ENCODE measurements at regions not wholly inside any gene's neighbourhood (a gene's known extent, or its start where the extent isn't known, plus 50 kb on each side); places are given as distances from the start of the nearest gene placed in this dataset.

GRCh38 chr15:62969442-62970089, 73.0 kb upstream of the TPM1 start:
- TF ChIP-seq, protein P1, sequence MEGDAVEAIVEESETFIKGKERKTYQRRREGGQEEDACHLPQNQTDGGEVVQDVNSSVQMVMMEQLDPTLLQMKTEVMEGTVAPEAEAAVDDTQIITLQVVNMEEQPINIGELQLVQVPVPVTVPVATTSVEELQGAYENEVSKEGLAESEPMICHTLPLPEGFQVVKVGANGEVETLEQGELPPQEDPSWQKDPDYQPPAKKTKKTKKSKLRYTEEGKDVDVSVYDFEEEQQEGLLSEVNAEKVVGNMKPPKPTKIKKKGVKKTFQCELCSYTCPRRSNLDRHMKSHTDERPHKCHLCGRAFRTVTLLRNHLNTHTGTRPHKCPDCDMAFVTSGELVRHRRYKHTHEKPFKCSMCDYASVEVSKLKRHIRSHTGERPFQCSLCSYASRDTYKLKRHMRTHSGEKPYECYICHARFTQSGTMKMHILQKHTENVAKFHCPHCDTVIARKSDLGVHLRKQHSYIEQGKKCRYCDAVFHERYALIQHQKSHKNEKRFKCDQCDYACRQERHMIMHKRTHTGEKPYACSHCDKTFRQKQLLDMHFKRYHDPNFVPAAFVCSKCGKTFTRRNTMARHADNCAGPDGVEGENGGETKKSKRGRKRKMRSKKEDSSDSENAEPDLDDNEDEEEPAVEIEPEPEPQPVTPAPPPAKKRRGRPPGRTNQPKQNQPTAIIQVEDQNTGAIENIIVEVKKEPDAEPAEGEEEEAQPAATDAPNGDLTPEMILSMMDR (conservative IDR thresholded peaks at IDR 0.05; ENCODE audit: control insufficient read depth, insufficient read depth, low read depth, low read length), result no peak
- H3K4me3 ChIP-seq (ENCODE audit: control insufficient read depth, low read depth, low read length), result no peak overlapping the region
- DNase-seq (ENCODE audit: low read depth), result no peak

GRCh38 chr15:62972814-62973213, 69.7 kb upstream of the TPM1 start:
- TF ChIP-seq, protein P1 (conservative IDR thresholded peaks at IDR 0.05; ENCODE audit: control insufficient read depth, insufficient read depth, low read depth, low read length), result no peak
- peak; percentile 85 for DNase-seq (ENCODE audit: low read depth)
- no peak overlapping the region for H3K4me3 ChIP-seq (ENCODE audit: control insufficient read depth, low read depth, low read length)

DNA sequence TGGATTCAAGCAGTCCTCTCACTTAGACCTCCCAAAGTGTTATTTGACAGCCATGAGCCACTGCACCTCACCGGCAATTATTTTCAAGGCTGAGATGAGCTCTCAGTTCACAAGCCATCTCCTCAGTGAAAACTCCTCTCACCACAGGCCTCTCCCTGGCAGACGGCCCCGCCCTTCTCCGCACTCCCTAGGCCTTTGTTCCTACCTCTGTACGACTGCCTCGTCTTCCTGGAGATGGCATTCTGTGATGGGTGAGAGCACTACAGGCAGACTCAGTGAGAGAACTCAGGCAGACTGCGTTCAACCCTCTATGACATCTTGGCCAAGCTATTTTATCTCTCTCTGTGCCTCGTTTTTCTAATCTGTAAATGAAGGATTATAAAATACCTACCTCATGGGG, 67.0 kb upstream of the TPM1 start:
- TF ChIP-seq, protein P1 (conservative IDR thresholded peaks at IDR 0.05; ENCODE audit: control insufficient read depth, insufficient read depth, low read depth, low read length), result no peak
- DNase-seq (ENCODE audit: low read depth), result no peak

GRCh38 chr15:62976301-62976881, 66.2 kb upstream of the TPM1 start:
- peak; percentile 28 for DNase-seq (ENCODE audit: low read depth)
- H3K4me3 ChIP-seq (ENCODE audit: control insufficient read depth, low read depth, low read length), result no peak overlapping the region
- TF ChIP-seq, protein P1 (conservative IDR thresholded peaks at IDR 0.05; ENCODE audit: control insufficient read depth, insufficient read depth, low read depth, low read length), result no peak

More for the DNA sequence above, 67.0 kb upstream of the TPM1 start:
- no peak overlapping the region for H3K4me3 ChIP-seq (ENCODE audit: control insufficient read depth, low read depth, low read length)

- peak; percentile 48 for DNase-seq (ENCODE audit: low read depth)
- TF ChIP-seq, protein P1 (conservative IDR thresholded peaks at IDR 0.05; ENCODE audit: control insufficient read depth, insufficient read depth, low read depth, low read length), result no peak
- no peak overlapping the region for H3K4me3 ChIP-seq (ENCODE audit: control insufficient read depth, low read depth, low read length)
These were observed 64.4 kb upstream of the TPM1 start for GRCh38 chr15:62977952-62978811.

DNA sequence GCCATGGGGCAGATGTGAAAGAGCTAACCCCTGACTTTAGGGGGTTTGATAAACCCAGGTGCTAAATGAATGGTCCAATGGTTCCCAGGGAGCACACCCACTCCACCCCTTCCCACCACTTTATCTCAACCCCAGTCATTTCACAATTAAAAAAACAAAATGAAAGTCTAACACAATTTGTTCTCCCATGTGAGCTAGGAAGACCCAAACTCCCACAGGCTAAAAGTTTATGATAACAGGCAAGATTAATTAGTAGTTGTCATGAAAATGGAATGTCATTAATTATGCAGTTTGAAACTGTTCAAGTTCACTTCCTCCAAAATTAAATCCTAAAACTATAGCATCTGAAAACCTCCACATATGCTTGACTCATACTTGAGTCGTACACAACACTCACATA, 63.3 kb upstream of the TPM1 start:
- no peak for DNase-seq (ENCODE audit: low read depth)
- TF ChIP-seq, protein P1 (conservative IDR thresholded peaks at IDR 0.05; ENCODE audit: control insufficient read depth, insufficient read depth, low read depth, low read length), result no peak
- H3K4me3 ChIP-seq (ENCODE audit: control insufficient read depth, low read depth, low read length), result no peak overlapping the region
